CD14-positive monocyte (primary cell): ENCODE measurements at regions not wholly inside any gene's neighbourhood (a gene's known extent, or its start where the extent isn't known, plus 50 kb on each side); places are given as distances from the start of the nearest gene placed in this dataset.

Experiments
- DNase-seq, 3 donors: peaks; one replicate each; pipeline ENCODE4 v3.0.0-alpha.2; 2011 to 2022
- H2AFZ ChIP-seq: 2 replicates; pipeline ENCODE4 v1.6.0; 2012; ENCODE audit warnings: mild to moderate bottlenecking, low read depth, low read length, inconsistent platforms; ENCODE audit not compliant: insufficient read depth, poor library complexity, severe bottlenecking
- H3K27ac ChIP-seq, 2 donors: 1 replicate in 1 of 2; 2 replicates in 1 of 2; pipeline ENCODE4 v1.5.1; 2012 to 2013; ENCODE audit warnings: low read length in 2 of 2, control low read depth in 1 of 2, inconsistent platforms in 1 of 2, low read depth in 1 of 2, mild to moderate bottlenecking in 1 of 2
- H3K27me3 ChIP-seq, 2 donors: one replicate each; pipeline versions ENCODE4 v1.6.0 to v1.6.1; 2011 to 2013; ENCODE audit warnings: low read length in 2 of 2; ENCODE audit not compliant: control insufficient read depth in 2 of 2, insufficient read depth in 2 of 2
- H3K36me3 ChIP-seq, 2 donors: replicated peaks in 1 of 2; 1 replicate in 1 of 2; 2 replicates in 1 of 2; pipeline versions ENCODE4 v1.5.1 to v1.6.1; 2012 to 2013; ENCODE audit warnings: low read length in 2 of 2, control low read depth in 1 of 2, inconsistent platforms in 1 of 2, mild to moderate bottlenecking in 1 of 2; ENCODE audit not compliant: insufficient read depth in 2 of 2, control insufficient read depth in 1 of 2
- H3K4me1 ChIP-seq, 2 donors: 1 replicate in 1 of 2; 2 replicates in 1 of 2; pipeline versions ENCODE4 v1.5.1 to v1.6.1; 2012 to 2013; ENCODE audit warnings: low read length in 2 of 2, control low read depth in 1 of 2, inconsistent platforms in 1 of 2, mild to moderate bottlenecking in 1 of 2, moderate library complexity in 1 of 2; ENCODE audit not compliant: insufficient read depth in 2 of 2, control insufficient read depth in 1 of 2
- H3K4me2 ChIP-seq: replicated peaks from 2 replicates; pipeline ENCODE3; 2012; ENCODE audit warnings: low read length, moderate library complexity, mild to moderate bottlenecking; ENCODE audit not compliant: poor library complexity, severe bottlenecking; ENCODE audit errors: extremely low read depth
- H3K4me3 ChIP-seq, 3 experiments: fragments of 200-600 bp in 1 of 3; sonication (generic) in 1 of 3; replicated peaks in 1 of 3; 1 replicate in 2 of 3; 2 replicates in 1 of 3; pipeline ENCODE4 v1.5.1; 2011 to 2013; ENCODE audit warnings: low read length in 3 of 3, mild to moderate bottlenecking in 3 of 3, control low read depth in 2 of 3, low read depth in 2 of 3, inconsistent platforms in 1 of 3, moderate library complexity in 1 of 3
- H3K79me2 ChIP-seq: 2 replicates; pipeline ENCODE4 v1.6.0; 2012; ENCODE audit warnings: mild to moderate bottlenecking, control low read depth, inconsistent platforms, low read length, moderate library complexity; ENCODE audit not compliant: insufficient read depth
- H3K9ac ChIP-seq: 2 replicates; pipeline ENCODE4 v1.6.0; 2017; ENCODE audit warnings: low read length, mild to moderate bottlenecking; ENCODE audit not compliant: insufficient read depth, poor library complexity, severe bottlenecking
- H3K9me3 ChIP-seq, 2 donors: replicated peaks in 1 of 2; 1 replicate in 1 of 2; 2 replicates in 1 of 2; pipeline versions ENCODE4 v1.5.1 to v1.6.1; 2012 to 2013; ENCODE audit warnings: low read length in 2 of 2, control low read depth in 1 of 2; ENCODE audit not compliant: control insufficient read depth in 1 of 2, insufficient read depth in 1 of 2
- H4K20me1 ChIP-seq: 2 replicates; pipeline ENCODE4 v1.6.0; 2012; ENCODE audit warnings: mild to moderate bottlenecking, low read length, control low read depth, moderate library complexity; ENCODE audit not compliant: insufficient read depth
- H3K27ac Mint-ChIP-seq, 7 donors: one replicate each; pipeline ENCODE4 v1.8.0; 2020; ENCODE audit warnings: mild to moderate bottlenecking in 7 of 7, mixed read lengths in 7 of 7, moderate library complexity in 6 of 7, inconsistent platforms in 2 of 7
- H3K27me3 Mint-ChIP-seq, 3 donors: one replicate each; pipeline ENCODE4 v1.8.0; 2021 to 2022; ENCODE audit warnings: low read depth in 3 of 3, mild to moderate bottlenecking in 3 of 3, mixed read lengths in 3 of 3, moderate library complexity in 3 of 3, inconsistent platforms in 1 of 3
- H3K36me3 Mint-ChIP-seq, 2 donors: one replicate each; pipeline ENCODE4 v1.8.0; 2020; ENCODE audit warnings: mixed read lengths in 2 of 2, inconsistent platforms in 1 of 2, mild to moderate bottlenecking in 1 of 2
- H3K4me1 Mint-ChIP-seq: one replicate; pipeline ENCODE4 v1.8.0; 2020; ENCODE audit warnings: mild to moderate bottlenecking, mixed read lengths
- H3K4me3 Mint-ChIP-seq, 2 donors: one replicate each; pipeline ENCODE4 v1.8.0; 2020; ENCODE audit warnings: mild to moderate bottlenecking in 2 of 2, mixed read lengths in 2 of 2, moderate library complexity in 1 of 2
- H3K9me3 Mint-ChIP-seq, 7 donors: one replicate each; pipeline ENCODE4 v1.8.0; 2020 to 2022; ENCODE audit warnings: mixed read lengths in 7 of 7, mild to moderate bottlenecking in 6 of 7, moderate library complexity in 6 of 7, inconsistent platforms in 2 of 7
- CTCF ChIP-seq: fragments of 200-600 bp; IDR thresholded peaks from one replicate; pipeline ENCODE4 v1.8.0; 2022; ENCODE audit warnings: antibody characterized with exemption, mild to moderate bottlenecking
- WGBS: methylation state at CpG from one replicate; pipeline ENCODE4 v1.1.5; 2013; ENCODE audit warnings: missing lambda C conversion rate; ENCODE audit not compliant: insufficient coverage; 5-methylcytosine and 5-hydroxymethylcytosine counted together
- intact Hi-C, 2 donors: fragments of 100-400 bp; cut with micrococcal nuclease; formaldehyde crosslinking; loops; one replicate each; pipeline versions ENCODE4 v1.15.0 to v1.15.1; 2023

GRCh38 chr10:3445648-3446047, 273.1 kb upstream of the PITRM1 start:
- Histone ChIP-seq H3K79me2 (no peaks in the 10 kb centered on the region), H3K4me2 (no peak overlapping the region), H3K27ac (no peak overlapping the region), H4K20me1 (no peaks in the 10 kb centered on the region), H3K4me1 (no peaks in the 10 kb centered on the region), H3K4me3 (no peak overlapping the region), H3K27me3 (no peaks in the 10 kb centered on the region), H3K9ac (no peak overlapping the region), H2AFZ (no peak overlapping the region), H3K9me3 (no peaks in the 10 kb centered on the region), H3K36me3 (no peaks in the 10 kb centered on the region)
- no peak overlapping the region for H3K4me3 Mint-ChIP-seq
- H3K36me3 Mint-ChIP-seq, result no peaks in the 10 kb centered on the region
- whole genome bisulfite sequencing, result no CpG with 5 or more reads among the region's 4 CpGs
- H3K27ac Mint-ChIP-seq, result no peak overlapping the region
- H3K9me3 Mint-ChIP-seq, result peaks cover 0 to 6% (median 2%) of the 10 kb centered on the region in 7 donors
- DNase-seq, result no peak
- H3K4me1 Mint-ChIP-seq, result no peaks in the 10 kb centered on the region
- intact Hi-C loops, result no loop called here
- peaks cover 0 to 3% (median 2%) of the 10 kb centered on the region in 3 donors for H3K27me3 Mint-ChIP-seq
- no peak for TF ChIP-seq CTCF

DNA sequence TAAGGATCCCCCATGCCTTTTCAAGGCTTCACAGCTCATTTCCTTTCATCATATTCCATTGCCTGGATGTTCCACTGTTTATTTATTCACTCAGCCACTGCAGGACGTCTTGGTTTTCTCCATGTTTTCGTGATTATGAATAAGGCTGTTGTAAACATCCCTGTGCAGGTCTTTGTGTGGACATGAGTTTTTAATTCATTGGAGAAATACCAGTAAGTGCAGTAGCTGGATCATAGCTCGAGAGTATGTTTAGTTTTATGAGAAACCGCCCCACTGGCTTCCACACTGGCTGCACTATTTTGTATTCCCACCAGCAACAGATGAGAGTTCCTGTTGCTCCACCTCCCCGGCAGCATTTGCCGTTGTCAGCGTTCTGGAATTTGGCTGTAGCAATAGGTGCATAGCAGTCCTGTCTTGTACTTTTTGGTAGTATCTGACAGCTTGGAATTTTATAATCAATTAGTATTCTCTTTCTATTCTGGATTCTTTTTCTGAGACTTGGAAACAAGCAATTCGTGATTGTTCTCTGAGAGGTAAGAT, 269.9 kb upstream of the PITRM1 start:
- Histone ChIP-seq H3K4me1 (no peaks in the 10 kb centered on the region), H3K79me2 (no peaks in the 10 kb centered on the region), H3K36me3 (no peaks in the 10 kb centered on the region), H3K9me3 (peaks cover 0 to 6% of the 10 kb centered on the region in 2 donors), H3K9ac (no peak overlapping the region), H3K4me3 (no peak overlapping the region), H3K27me3 (no peaks in the 10 kb centered on the region), H2AFZ (no peak overlapping the region), H3K4me2 (no peak overlapping the region), H4K20me1 (no peaks in the 10 kb centered on the region), H3K27ac (no peak overlapping the region)
- TF ChIP-seq CTCF, result no peak
- Mint-ChIP-seq H3K4me3 (no peak overlapping the region), H3K27ac (no peak overlapping the region), H3K9me3 (peaks cover 0 to 9% (median 6%) of the 10 kb centered on the region in 7 donors), H3K27me3 (peaks cover 0 to 5% (median 2%) of the 10 kb centered on the region in 3 donors), H3K4me1 (peaks cover 6% of the 10 kb centered on the region), H3K36me3 (no peaks in the 10 kb centered on the region)
- no peak for DNase-seq
- 92% methylated on average over 2 of the region's 8 CpGs for WGBS
- intact Hi-C loops, result no loop called here
